ENCODE measurements at regions not wholly inside any gene's neighbourhood (a gene's known extent, or its start where the extent isn't known, plus 50 kb on each side); places are given as distances from the start of the nearest gene placed in this dataset.

GRCh38 chr2:184444217-184444616 is 154.1 kb upstream of the ZNF804A start:
- Histone ChIP-seq H3K27ac (ENCODE audit: low read depth, low read length, poor library complexity, severe bottlenecking) (peak overlapping the region; percentile 100), H3K4me1 (ENCODE audit: insufficient read depth, low read length, severe bottlenecking) (peaks cover 47% of the 10 kb centered on the region), H3K36me3 (ENCODE audit: insufficient read depth, low read length) (peaks cover 5% of the 10 kb centered on the region; the same call in 1 of the 2 replicates), H3K9ac (ENCODE audit: low read length) (peak overlapping the region; percentile 63), H3K9me3 (ENCODE audit: low read length) (no peaks in the 10 kb centered on the region), H3K4me3 (ENCODE audit: low read depth, low read length, poor library complexity, severe bottlenecking) (no peak overlapping the region), H4K20me1 (ENCODE audit: insufficient read depth, low read length) (no peaks in the 10 kb centered on the region), H3K79me2 (ENCODE audit: insufficient read depth, low read length) (no peaks in the 10 kb centered on the region), H3F3A (ENCODE audit: insufficient read depth, low read length) (0 out of 2 replicates have a peak, but pooled peaks cover 8% of the 10 kb centered on the region), H3K9me2 (ENCODE audit: low read depth, low read length) (no peaks in the 10 kb centered on the region), H3K27me3 (ENCODE audit: insufficient read depth, low read length) (no peaks in the 10 kb centered on the region), H3K4me2 (ENCODE audit: low read length) (peak overlapping the region; percentile 61), H2AFZ (ENCODE audit: low read length) (no peak overlapping the region)
- no peak for TF ChIP-seq CTCF (IDR thresholded peaks at IDR 0.05; ENCODE audit: low read length)
- no peak for TF ChIP-seq EZH2 (IDR thresholded peaks at IDR 0.05; ENCODE audit: borderline replicate concordance, low read length)

- peaks cover 52% of the 10 kb centered on the region for H3K4me1 ChIP-seq (ENCODE audit: insufficient read depth, low read length, severe bottlenecking)
- H3K9me3 ChIP-seq (ENCODE audit: low read length), result no peaks in the 10 kb centered on the region
- peak overlapping the region; percentile 61 for H3K4me2 ChIP-seq (ENCODE audit: low read length)
- peak overlapping the region; percentile 63 for H3K9ac ChIP-seq (ENCODE audit: low read length)
- H3K4me3 ChIP-seq (ENCODE audit: low read depth, low read length, poor library complexity, severe bottlenecking), result peak overlapping the region; percentile 27
- no peaks in the 10 kb centered on the region for H3K9me2 ChIP-seq (ENCODE audit: low read depth, low read length)
- 0 out of 2 replicates have a peak, but pooled peaks cover 8% of the 10 kb centered on the region for H3F3A ChIP-seq (ENCODE audit: insufficient read depth, low read length)
- no peaks in the 10 kb centered on the region for H4K20me1 ChIP-seq (ENCODE audit: insufficient read depth, low read length)
- peaks cover 5% of the 10 kb centered on the region; the same call in 1 of the 2 replicates for H3K36me3 ChIP-seq (ENCODE audit: insufficient read depth, low read length)
- no peaks in the 10 kb centered on the region for H3K79me2 ChIP-seq (ENCODE audit: insufficient read depth, low read length)
- H3K27ac ChIP-seq (ENCODE audit: low read depth, low read length, poor library complexity, severe bottlenecking), result peak overlapping the region; percentile 100
- no peaks in the 10 kb centered on the region for H3K27me3 ChIP-seq (ENCODE audit: insufficient read depth, low read length)
- TF ChIP-seq EZH2 (IDR thresholded peaks at IDR 0.05; ENCODE audit: borderline replicate concordance, low read length) (no peak), CTCF (IDR thresholded peaks at IDR 0.05; ENCODE audit: low read length) (no peak)
- H2AFZ ChIP-seq (ENCODE audit: low read length), result 0 out of 2 replicates have a peak overlapping the region, but pooled peaks have one; percentile 77
These were observed 153.6 kb upstream of the ZNF804A start for GRCh38 chr2:184444623-184445223.

- Histone ChIP-seq H3K9ac (ENCODE audit: low read length) (no peak overlapping the region), H3K9me2 (ENCODE audit: low read depth, low read length) (no peaks in the 10 kb centered on the region), H3K79me2 (ENCODE audit: insufficient read depth, low read length) (no peaks in the 10 kb centered on the region), H3K36me3 (ENCODE audit: insufficient read depth, low read length) (no peaks in the 10 kb centered on the region), H3K4me1 (ENCODE audit: insufficient read depth, low read length, severe bottlenecking) (peaks cover 72% of the 10 kb centered on the region), H3F3A (ENCODE audit: insufficient read depth, low read length) (0 out of 2 replicates have a peak, but pooled peaks cover 5% of the 10 kb centered on the region), H4K20me1 (ENCODE audit: insufficient read depth, low read length) (no peaks in the 10 kb centered on the region), H3K4me2 (ENCODE audit: low read length) (no peak overlapping the region), H3K9me3 (ENCODE audit: low read length) (peaks cover 2% of the 10 kb centered on the region; the same call in 1 of the 2 replicates), H3K4me3 (ENCODE audit: low read depth, low read length, poor library complexity, severe bottlenecking) (no peak overlapping the region), H2AFZ (ENCODE audit: low read length) (peak overlapping the region; percentile 32), H3K27me3 (ENCODE audit: insufficient read depth, low read length) (no peaks in the 10 kb centered on the region), H3K27ac (ENCODE audit: low read depth, low read length, poor library complexity, severe bottlenecking) (peak overlapping the region; percentile 87)
- TF ChIP-seq EZH2 (IDR thresholded peaks at IDR 0.05; ENCODE audit: borderline replicate concordance, low read length), result no peak
- no peak for TF ChIP-seq CTCF (IDR thresholded peaks at IDR 0.05; ENCODE audit: low read length)
These were observed 148.6 kb upstream of the ZNF804A start for GRCh38 chr2:184449760-184450159.

All from OCI-LY1 (cell line).